ENCODE measurements at regions not wholly inside any gene's neighbourhood (a gene's known extent, or its start where the extent isn't known, plus 50 kb on each side); places are given as distances from the start of the nearest gene placed in this dataset.

- Mint-ChIP-seq H3K4me3 (no peak overlapping the region), H3K27me3 (ENCODE audit: low read depth in 3 of 3) (peaks cover 15 to 35% (median 19%) of the 10 kb centered on the region in 3 donors), H3K4me1 (no peaks in the 10 kb centered on the region), H3K9me3 (peaks cover 0 to 8% (median 6%) of the 10 kb centered on the region in 7 donors), H3K36me3 (no peaks in the 10 kb centered on the region), H3K27ac (no peak overlapping the region)
- TF ChIP-seq, protein P1, sequence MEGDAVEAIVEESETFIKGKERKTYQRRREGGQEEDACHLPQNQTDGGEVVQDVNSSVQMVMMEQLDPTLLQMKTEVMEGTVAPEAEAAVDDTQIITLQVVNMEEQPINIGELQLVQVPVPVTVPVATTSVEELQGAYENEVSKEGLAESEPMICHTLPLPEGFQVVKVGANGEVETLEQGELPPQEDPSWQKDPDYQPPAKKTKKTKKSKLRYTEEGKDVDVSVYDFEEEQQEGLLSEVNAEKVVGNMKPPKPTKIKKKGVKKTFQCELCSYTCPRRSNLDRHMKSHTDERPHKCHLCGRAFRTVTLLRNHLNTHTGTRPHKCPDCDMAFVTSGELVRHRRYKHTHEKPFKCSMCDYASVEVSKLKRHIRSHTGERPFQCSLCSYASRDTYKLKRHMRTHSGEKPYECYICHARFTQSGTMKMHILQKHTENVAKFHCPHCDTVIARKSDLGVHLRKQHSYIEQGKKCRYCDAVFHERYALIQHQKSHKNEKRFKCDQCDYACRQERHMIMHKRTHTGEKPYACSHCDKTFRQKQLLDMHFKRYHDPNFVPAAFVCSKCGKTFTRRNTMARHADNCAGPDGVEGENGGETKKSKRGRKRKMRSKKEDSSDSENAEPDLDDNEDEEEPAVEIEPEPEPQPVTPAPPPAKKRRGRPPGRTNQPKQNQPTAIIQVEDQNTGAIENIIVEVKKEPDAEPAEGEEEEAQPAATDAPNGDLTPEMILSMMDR (IDR thresholded peaks at IDR 0.05) = no peak
- no peaks in the 10 kb centered on the region for H3K36me3 ChIP-seq (replicated peaks in 1 of 2; ENCODE audit: control insufficient read depth in 1 of 2, insufficient read depth in 2 of 2, low read length in 2 of 2)
- no peaks in the 10 kb centered on the region for H3K27me3 ChIP-seq (ENCODE audit: control insufficient read depth in 2 of 2, insufficient read depth in 2 of 2, low read length in 2 of 2)
- H3K79me2 ChIP-seq (ENCODE audit: insufficient read depth, low read length) = no peaks in the 10 kb centered on the region
- no peak overlapping the region for H2AFZ ChIP-seq (ENCODE audit: insufficient read depth, low read depth, low read length, poor library complexity, severe bottlenecking)
- H3K4me3 ChIP-seq (replicated peaks in 1 of 3; ENCODE audit: low read depth in 2 of 3, low read length in 3 of 3) = no peak overlapping the region
- no peaks in the 10 kb centered on the region for H3K4me1 ChIP-seq (ENCODE audit: control insufficient read depth in 1 of 2, insufficient read depth in 2 of 2, low read length in 2 of 2)
- intact Hi-C loops (cut with micrococcal nuclease) = no loop called here
- no peak for DNase-seq
- no peak overlapping the region for H3K27ac ChIP-seq (ENCODE audit: low read depth in 1 of 2, low read length in 2 of 2)
- no peak overlapping the region for H3K4me2 ChIP-seq (replicated peaks; ENCODE audit: extremely low read depth, low read length, poor library complexity, severe bottlenecking)
- H3K9me3 ChIP-seq (replicated peaks in 1 of 2; ENCODE audit: control insufficient read depth in 1 of 2, insufficient read depth in 1 of 2, low read length in 2 of 2) = peaks cover 0 to 4% of the 10 kb centered on the region in 2 donors
- H4K20me1 ChIP-seq (ENCODE audit: insufficient read depth, low read length) = no peaks in the 10 kb centered on the region
- 100% methylated on average over 3 of the region's 3 CpGs for WGBS (ENCODE audit: insufficient coverage)
- no peak overlapping the region for H3K9ac ChIP-seq (ENCODE audit: insufficient read depth, low read length, poor library complexity, severe bottlenecking)
These were observed 154.4 kb upstream of the FOXF1 start for GRCh38 chr16:86355951-86356350.

DNA sequence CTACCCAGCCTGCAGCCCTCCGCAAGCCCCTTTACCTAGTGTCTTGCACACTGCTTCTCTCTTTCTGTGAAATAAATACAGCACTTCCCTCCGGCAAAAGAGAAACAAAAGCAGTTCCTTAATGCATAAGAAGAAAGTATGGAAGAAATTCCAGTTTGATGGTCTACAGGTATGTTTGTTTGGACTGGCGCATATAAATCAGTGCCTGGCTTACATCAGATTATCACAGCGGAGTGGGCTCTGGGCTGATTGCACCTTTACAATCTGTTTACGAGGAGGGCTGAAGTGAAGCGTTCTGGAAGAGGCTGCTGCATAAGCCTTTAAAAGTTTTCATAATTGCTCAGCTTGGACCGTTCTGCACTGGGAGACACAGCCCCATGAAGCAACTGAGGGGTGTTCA, 153.5 kb upstream of the FOXF1 start:
- Histone ChIP-seq H2AFZ (ENCODE audit: insufficient read depth, low read depth, low read length, poor library complexity, severe bottlenecking) (no peak overlapping the region), H3K4me2 (replicated peaks; ENCODE audit: extremely low read depth, low read length, poor library complexity, severe bottlenecking) (no peak overlapping the region), H3K27me3 (ENCODE audit: control insufficient read depth in 2 of 2, insufficient read depth in 2 of 2, low read length in 2 of 2) (no peaks in the 10 kb centered on the region), H3K9ac (ENCODE audit: insufficient read depth, low read length, poor library complexity, severe bottlenecking) (no peak overlapping the region), H4K20me1 (ENCODE audit: insufficient read depth, low read length) (no peaks in the 10 kb centered on the region), H3K4me3 (replicated peaks in 1 of 3; ENCODE audit: low read depth in 2 of 3, low read length in 3 of 3) (no peak overlapping the region), H3K9me3 (replicated peaks in 1 of 2; ENCODE audit: control insufficient read depth in 1 of 2, insufficient read depth in 1 of 2, low read length in 2 of 2) (peaks cover 0 to 4% of the 10 kb centered on the region in 2 donors), H3K36me3 (replicated peaks in 1 of 2; ENCODE audit: control insufficient read depth in 1 of 2, insufficient read depth in 2 of 2, low read length in 2 of 2) (no peaks in the 10 kb centered on the region), H3K4me1 (ENCODE audit: control insufficient read depth in 1 of 2, insufficient read depth in 2 of 2, low read length in 2 of 2) (no peaks in the 10 kb centered on the region), H3K27ac (ENCODE audit: low read depth in 1 of 2, low read length in 2 of 2) (no peak overlapping the region), H3K79me2 (ENCODE audit: insufficient read depth, low read length) (no peaks in the 10 kb centered on the region)
- Mint-ChIP-seq H3K4me3 (no peak overlapping the region), H3K4me1 (no peaks in the 10 kb centered on the region), H3K27ac (no peak overlapping the region), H3K27me3 (ENCODE audit: low read depth in 3 of 3) (peaks cover 9 to 27% (median 14%) of the 10 kb centered on the region in 3 donors), H3K36me3 (no peaks in the 10 kb centered on the region), H3K9me3 (peaks cover 0 to 8% (median 6%) of the 10 kb centered on the region in 7 donors)
- WGBS (ENCODE audit: insufficient coverage) = 56% methylated on average over 5 of the region's 7 CpGs
- no peak for DNase-seq
- TF ChIP-seq, protein P1 (IDR thresholded peaks at IDR 0.05) = no peak
- intact Hi-C loops (cut with micrococcal nuclease) = no loop called here
